ENCODE measurements at regions not wholly inside any gene's neighbourhood (a gene's known extent, or its start where the extent isn't known, plus 50 kb on each side); places are given as distances from the start of the nearest gene placed in this dataset.
"Not testable (repeated sequence)": the region's sequence is repeated elsewhere in the genome, so short reads cannot be mapped to it uniquely, and the experiment has no call there.

GRCh38 chr5:114790403-114790792, 379.3 kb downstream of the TRIM36 start:
- no peak for DNase-seq

DNA sequence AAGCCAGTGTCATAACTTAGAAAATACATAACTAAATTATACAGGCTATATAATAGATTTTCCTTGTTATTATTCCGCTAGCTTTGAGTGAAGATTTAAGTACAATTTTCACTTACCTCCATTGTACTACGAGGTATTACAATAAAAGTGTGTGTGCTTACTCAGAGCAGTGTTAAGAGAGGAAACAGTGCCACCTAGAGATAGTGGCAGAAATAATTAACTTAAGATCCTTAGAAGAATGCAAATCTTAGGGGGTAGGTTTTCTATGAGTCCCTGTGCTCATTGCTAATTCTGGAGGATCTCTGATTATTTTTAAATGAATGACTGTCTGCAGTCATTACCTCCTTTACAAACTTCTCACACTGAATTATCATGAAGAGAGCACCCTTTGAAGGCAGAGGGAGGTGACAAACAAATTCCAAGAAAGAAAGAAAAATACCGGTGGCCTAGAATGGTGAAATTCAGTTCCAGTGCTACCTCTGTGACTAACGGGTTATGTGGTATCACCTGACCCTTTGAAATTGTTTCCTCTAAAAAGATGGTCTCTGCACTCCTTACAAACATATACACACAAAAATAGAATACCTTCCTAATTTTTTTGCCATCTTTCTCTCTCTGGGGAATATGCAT, 379.8 kb downstream of the TRIM36 start:
- DNase-seq: peak; percentile 3

- DNase-seq: no peak
These were observed 386.8 kb downstream of the TRIM36 start for GRCh38 chr5:114782869-114783268.

GRCh38 chr5:114782177-114782576, 387.5 kb downstream of the TRIM36 start:
- no peak for DNase-seq

DNA sequence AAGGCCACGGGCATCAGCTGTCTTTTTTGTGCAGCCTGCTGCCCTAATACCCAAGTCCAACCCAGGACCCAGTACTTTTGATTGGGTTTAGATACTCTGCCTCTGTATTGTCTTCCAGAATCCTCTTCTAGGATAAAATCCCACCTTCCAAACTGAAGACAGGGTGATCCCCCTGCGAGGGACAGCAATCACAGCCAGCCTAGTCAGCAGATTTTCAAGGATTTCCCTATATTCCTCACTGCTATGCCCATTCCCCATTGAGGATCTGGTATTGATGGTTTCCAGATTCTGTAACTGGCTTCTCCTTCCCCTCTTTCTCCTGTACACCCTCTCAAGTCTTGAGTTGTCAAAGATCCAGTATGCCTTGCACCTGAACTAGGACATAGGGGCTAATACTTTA, 389.4 kb downstream of the TRIM36 start:
- no peak for DNase-seq

GRCh38 chr5:114744406-114744805, 382.5 kb downstream of the KCNN2 start:
- no peak for DNase-seq

GRCh38 chr5:114734238-114734637, 372.4 kb downstream of the KCNN2 start:
- no peak for DNase-seq

DNA sequence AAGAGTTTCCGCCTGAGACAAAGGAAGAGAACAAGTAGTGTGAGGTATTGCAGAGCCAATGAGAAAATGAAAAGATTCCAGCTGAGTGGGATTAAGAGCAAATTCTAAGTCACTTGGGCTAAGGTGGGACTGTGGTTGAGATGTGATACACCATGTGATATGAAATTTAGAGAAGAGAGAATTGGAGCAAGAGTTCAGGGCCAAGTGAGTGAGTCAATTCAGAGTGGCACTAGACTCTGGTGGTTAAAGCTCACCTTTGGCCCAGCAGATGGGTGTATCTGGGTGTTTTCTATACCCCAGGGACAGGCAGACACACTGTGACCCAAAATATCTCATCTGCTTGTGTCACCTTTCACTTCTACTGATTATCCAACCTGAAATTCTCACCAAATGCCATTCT, 368.1 kb downstream of the KCNN2 start:
- DNase-seq: no peak

GRCh38 chr5:114727358-114727757, 365.5 kb downstream of the KCNN2 start:
- DNase-seq: no peak

GRCh38 chr5:114726131-114726530, 364.3 kb downstream of the KCNN2 start:
- no peak for DNase-seq

DNA sequence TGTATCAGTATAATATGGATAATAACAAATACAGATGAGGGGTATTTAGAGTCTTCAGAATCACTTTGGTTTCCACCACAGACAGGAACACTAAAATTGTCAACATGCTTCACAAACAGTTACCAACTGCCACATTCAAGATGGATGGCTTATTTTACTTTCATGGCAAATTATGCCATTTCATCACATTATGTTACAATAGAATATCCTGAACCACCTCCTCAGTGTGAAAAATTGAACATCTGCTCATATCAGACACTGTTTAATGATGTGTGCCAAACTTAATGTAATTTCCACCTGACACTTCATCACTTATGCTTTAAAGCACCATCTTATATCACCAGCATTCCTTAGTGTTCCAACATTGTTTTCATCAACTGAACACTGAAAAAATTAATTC, 357.4 kb downstream of the KCNN2 start:
- no peak for DNase-seq

GRCh38 chr5:114716955-114717354, 355.1 kb downstream of the KCNN2 start:
- DNase-seq: no peak

GRCh38 chr5:114704225-114704893, 342.5 kb downstream of the KCNN2 start:
- not testable (repeated sequence) for DNase-seq

GRCh38 chr5:114702731-114703130, 340.9 kb downstream of the KCNN2 start:
- no peak for DNase-seq

DNA sequence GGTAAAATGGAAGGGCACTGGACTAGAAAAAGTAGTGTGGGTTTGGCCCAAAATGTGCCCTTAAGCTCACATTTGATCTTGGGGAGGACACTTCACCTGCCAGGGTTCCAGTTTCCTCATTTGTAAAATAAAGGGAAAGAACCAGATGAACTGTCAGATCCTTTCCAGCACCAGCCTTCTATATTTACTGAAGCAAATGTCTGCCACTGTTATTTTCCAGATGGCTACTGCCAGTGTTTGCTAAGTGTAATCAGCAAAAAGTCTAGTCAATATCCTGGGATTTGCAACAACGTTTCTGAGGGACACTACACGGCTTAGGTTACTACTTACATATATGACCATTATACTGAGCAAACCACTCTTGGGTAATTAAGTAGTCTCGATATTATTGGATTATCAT, 340.3 kb downstream of the KCNN2 start:
- no peak for DNase-seq

DNA sequence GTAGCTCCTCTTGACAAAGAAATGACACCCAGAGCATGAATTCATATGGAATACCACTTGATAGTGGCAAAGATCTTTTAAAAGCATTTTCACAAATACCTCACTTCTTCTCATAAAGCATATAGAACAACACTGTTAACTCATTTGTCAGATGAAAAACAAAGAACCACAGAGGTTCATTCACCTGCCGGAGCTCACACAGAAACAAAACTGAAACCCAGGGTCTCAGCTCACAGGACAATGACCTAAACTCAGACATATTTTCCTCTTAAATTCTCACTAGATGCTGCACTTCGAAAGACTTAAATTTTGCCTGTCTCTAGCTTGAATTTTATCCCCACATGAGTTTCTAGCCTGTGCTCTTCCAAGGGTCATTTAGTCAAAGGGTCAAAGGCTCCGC, 339.0 kb downstream of the KCNN2 start:
- no peak for DNase-seq

DNA sequence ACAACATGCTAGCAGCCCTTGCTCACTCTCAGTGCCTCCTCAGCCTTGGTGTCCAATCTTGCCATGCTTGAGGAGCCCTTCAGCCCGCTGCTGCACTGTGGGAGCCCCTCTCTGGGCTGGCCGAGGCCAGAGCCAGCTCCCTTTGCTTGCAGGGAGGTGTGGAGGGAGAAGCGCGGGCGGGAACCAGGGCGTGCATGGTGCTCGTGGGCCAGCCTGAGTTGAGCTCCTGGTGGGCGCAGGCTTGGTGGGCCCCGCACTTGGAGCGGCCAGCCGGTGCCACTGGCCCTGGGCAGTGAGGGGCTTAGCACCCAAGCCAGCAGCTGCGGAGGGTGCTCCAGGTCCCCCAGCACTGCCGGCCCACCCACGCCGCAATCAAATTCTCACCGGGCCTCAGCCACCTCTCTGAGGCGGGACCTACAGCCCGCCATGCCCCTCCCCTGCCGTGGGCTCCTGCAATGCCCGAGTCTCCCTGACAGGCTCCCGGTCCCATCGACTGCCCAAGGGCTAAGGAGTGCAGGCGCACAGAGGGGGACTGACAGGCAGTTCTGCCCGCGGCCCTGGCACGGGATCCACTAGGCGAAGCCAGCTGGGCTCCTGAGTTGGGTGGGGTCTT, 333.5 kb downstream of the KCNN2 start:
- no peak for DNase-seq

DNA sequence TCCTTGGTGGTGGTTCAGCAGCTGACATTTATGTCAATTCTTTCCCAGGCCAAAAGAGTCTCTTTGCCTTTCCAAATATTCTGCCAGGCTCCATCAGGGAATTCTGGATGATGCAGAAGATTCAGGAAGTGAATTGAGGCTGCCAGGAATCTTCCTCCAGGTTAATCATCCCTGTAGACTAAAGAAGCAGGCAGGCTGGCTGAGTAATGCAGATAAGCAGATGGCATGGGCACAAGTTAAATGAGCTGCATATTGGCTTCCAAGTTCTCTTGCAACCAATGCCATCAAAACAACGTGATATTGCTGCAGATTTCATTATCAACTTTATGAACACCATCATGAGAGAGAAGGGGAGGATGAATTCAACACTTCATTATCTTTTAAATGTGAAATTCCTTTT, 324.5 kb downstream of the KCNN2 start:
- DNase-seq: no peak

- DNase-seq: no peak
These were observed 316.9 kb downstream of the KCNN2 start for GRCh38 chr5:114678778-114679177.

GRCh38 chr5:114665551-114665950, 303.7 kb downstream of the KCNN2 start:
- no peak for DNase-seq

DNA sequence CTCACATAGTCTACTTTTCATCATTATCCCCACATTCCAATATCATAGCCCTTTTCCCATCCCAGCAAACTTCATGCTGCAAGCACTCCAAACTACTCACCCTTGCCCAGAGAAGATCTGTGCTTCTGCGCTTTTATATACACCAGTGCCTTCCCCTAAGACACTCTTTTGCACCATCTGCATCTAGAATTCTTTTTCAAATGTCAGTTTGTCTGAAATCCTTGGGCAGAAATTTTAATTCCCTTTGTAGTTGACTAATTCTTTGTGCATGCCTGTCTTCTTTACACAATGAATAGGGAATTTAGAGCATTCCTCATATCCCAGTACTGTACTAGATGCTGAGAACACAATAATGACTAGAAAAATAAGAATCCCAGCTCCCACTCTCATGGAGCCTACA, 298.9 kb downstream of the KCNN2 start:
- no peak for DNase-seq

DNA sequence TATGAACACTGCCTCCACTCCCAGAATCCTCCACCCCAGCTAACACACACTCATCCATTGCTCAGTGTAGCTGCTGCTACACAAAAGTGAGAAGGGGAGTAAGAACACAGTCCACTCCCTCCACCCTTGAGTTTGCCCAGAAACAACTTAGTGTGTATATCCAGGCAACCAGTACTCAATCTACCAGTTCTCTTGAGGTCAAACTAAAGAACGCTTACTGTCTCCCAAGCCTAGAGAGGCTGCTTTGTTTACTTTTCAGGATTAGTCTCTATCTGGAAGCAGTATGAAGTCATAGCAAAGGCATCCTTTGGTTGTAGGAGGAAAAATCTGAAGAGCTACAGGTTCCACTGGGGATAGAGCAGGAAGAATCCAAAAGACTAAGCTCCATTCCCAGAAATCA, 296.3 kb downstream of the KCNN2 start:
- DNase-seq: no peak

DNA sequence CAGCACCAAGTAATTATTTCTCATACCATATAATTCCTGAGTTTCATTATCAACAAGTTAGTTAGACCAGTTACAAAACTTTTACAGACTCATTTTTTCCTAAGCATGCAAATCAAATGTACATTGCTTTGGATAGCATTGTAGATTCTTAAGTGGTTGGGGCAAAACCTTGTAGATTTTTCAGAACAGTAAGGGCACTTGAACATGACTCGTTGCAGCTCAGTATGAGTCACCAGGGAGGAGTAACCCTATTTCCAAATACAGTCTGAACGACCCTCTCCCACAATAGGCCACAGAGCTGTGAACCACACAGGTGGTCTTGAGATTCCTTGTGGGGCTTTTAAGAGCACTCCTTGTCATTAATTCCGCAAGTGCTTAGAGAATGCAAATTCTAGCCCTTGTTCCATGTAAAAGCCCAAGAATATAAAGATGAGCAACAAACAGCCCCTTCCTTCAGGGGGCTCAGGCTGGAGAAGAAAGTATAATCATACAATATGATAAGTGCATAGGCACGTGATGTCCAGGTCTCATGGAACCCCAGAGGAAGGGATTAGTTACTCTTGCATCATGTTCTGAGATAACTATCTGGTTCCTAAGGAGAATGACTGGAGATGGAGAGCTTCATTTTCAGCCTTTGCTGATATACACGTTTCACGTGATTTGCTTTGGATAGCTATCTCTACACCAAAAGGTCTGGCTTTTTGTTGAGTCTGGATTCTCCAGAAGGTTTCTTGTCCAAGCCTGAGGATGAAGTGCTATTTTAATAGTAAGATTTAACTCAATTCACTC, 295.7 kb downstream of the KCNN2 start:
- DNase-seq: no peak

GRCh38 chr5:114649878-114650277, 288.0 kb downstream of the KCNN2 start:
- DNase-seq: no peak

Measured in dermis blood vessel endothelial cell (primary cell).